ENCODE measurements at regions not wholly inside any gene's neighbourhood (a gene's known extent, or its start where the extent isn't known, plus 50 kb on each side); places are given as distances from the start of the nearest gene placed in this dataset.

GRCh38 chr6:19440531-19440930, 396.6 kb upstream of the ID4 start:
- no peak overlapping the region for H3K27ac Mint-ChIP-seq
- TF ChIP-seq, protein P1, sequence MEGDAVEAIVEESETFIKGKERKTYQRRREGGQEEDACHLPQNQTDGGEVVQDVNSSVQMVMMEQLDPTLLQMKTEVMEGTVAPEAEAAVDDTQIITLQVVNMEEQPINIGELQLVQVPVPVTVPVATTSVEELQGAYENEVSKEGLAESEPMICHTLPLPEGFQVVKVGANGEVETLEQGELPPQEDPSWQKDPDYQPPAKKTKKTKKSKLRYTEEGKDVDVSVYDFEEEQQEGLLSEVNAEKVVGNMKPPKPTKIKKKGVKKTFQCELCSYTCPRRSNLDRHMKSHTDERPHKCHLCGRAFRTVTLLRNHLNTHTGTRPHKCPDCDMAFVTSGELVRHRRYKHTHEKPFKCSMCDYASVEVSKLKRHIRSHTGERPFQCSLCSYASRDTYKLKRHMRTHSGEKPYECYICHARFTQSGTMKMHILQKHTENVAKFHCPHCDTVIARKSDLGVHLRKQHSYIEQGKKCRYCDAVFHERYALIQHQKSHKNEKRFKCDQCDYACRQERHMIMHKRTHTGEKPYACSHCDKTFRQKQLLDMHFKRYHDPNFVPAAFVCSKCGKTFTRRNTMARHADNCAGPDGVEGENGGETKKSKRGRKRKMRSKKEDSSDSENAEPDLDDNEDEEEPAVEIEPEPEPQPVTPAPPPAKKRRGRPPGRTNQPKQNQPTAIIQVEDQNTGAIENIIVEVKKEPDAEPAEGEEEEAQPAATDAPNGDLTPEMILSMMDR (IDR thresholded peaks at IDR 0.05; ENCODE audit: unreplicated experiment), result no peak
- peaks cover 7% of the 10 kb centered on the region for H3K9me3 Mint-ChIP-seq
- no peaks in the 10 kb centered on the region for H3K27me3 Mint-ChIP-seq (ENCODE audit: low read depth)
- peaks cover 13% of the 10 kb centered on the region for H3K4me1 Mint-ChIP-seq
- no peaks in the 10 kb centered on the region for H3K36me3 Mint-ChIP-seq
- no peak overlapping the region for H3K4me3 Mint-ChIP-seq
- DNase-seq (ENCODE audit: low spot score in 2 of 2, unreplicated experiment in 2 of 2), result no peak

DNA sequence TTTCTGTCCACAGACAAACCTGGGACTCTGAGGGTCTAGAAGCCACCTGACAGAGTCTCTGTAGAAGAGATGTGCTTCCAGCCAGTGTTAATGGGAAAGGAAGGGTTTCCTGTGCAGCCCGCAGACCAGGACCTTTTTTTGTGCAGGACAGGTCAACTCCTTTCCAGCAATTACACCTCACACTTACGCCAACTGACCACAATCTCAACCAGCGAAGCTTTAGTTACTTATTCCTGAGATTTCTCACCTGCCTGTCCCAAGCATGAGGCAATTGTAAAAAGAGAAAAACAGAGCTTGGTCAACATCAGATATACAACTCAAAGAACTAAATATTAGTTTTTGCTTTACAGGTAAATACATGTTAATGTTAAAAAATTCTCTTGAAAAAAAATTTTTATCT, 393.8 kb upstream of the ID4 start:
- H3K27me3 Mint-ChIP-seq (ENCODE audit: low read depth), result no peaks in the 10 kb centered on the region
- TF ChIP-seq, protein P1 (IDR thresholded peaks at IDR 0.05; ENCODE audit: unreplicated experiment), result no peak
- DNase-seq (ENCODE audit: low spot score in 2 of 2, unreplicated experiment in 2 of 2), result no peak
- no peak overlapping the region for H3K4me3 Mint-ChIP-seq
- peaks cover 13% of the 10 kb centered on the region for H3K4me1 Mint-ChIP-seq
- H3K36me3 Mint-ChIP-seq, result no peaks in the 10 kb centered on the region
- peaks cover 15% of the 10 kb centered on the region for H3K9me3 Mint-ChIP-seq
- H3K27ac Mint-ChIP-seq, result no peak overlapping the region

DNA sequence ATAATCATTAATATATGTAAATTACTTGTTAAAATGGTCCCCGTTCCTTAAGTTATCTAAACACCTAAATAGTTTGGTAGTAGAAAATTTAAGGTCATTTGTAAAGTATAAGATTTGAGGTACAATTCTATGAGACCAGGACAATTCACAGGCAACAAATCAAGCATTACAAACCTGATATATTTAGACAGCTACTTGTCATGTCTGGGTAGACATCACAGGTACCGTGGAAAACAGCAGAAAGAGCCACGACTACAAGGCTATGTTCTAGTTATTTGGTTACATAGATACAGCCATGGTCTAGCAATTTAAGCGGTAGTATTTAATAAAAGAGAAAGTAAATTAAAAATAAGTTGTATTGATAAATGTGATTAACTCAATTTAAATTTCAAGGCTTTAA, 393.1 kb upstream of the ID4 start:
- TF ChIP-seq, protein P1 (IDR thresholded peaks at IDR 0.05; ENCODE audit: unreplicated experiment), result no peak
- Mint-ChIP-seq H3K27ac (no peak overlapping the region), H3K4me1 (peaks cover 13% of the 10 kb centered on the region), H3K27me3 (ENCODE audit: low read depth) (no peaks in the 10 kb centered on the region), H3K36me3 (no peaks in the 10 kb centered on the region), H3K4me3 (no peak overlapping the region), H3K9me3 (peaks cover 15% of the 10 kb centered on the region)
- DNase-seq (ENCODE audit: low spot score in 2 of 2, unreplicated experiment in 2 of 2), result no peak

DNA sequence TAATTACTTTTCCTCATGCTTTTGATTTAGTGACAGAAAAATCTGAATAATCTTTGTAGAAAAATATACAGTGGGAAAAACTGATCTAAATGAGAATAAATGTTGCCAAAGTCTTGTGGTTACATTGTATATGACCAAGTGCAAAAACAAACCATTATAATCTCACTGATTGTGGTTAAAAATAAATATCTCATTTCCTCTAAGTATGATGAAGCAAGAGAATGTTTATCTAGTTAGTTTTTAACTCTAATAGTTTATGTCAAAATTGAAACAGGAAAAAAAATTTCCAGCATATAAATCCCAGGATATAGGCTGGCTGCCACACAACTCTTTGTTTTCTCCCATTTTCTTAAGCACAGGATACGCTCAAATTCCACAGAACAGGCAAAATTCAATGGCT, 392.7 kb upstream of the ID4 start:
- no peak overlapping the region for H3K27ac Mint-ChIP-seq
- DNase-seq (ENCODE audit: low spot score in 2 of 2, unreplicated experiment in 2 of 2), result no peak

DNA sequence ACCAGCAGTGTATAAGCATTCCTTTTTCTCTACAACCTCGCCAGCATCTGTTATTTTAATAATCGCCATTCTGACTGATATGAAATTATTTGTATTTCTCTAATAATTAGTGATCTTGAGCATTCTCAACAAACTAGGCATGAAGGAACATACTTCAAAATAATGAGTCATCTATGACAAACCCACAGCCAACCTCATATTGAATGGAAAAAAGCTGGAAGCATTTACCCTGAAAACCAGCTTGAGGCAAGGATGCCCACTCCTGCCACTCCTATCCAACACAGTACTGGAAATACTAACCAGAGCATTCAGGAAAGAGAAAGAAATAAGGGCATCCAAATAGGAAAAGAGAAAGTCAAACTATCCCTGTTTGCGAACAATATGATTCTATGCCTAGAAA, 390.6 kb upstream of the ID4 start:
- H3K9me3 Mint-ChIP-seq, result peaks cover 15% of the 10 kb centered on the region
- H3K27ac Mint-ChIP-seq, result no peak overlapping the region
- peaks cover under 1% of the 10 kb centered on the region for H3K4me1 Mint-ChIP-seq
- TF ChIP-seq, protein P1 (IDR thresholded peaks at IDR 0.05; ENCODE audit: unreplicated experiment), result no peak
- no peaks in the 10 kb centered on the region for H3K27me3 Mint-ChIP-seq (ENCODE audit: low read depth)
- DNase-seq (ENCODE audit: low spot score in 2 of 2, unreplicated experiment in 2 of 2), result no peak
- H3K36me3 Mint-ChIP-seq, result no peaks in the 10 kb centered on the region
- no peak overlapping the region for H3K4me3 Mint-ChIP-seq

More for the DNA sequence above, 392.7 kb upstream of the ID4 start:
- no peaks in the 10 kb centered on the region for H3K36me3 Mint-ChIP-seq
- no peak overlapping the region for H3K4me3 Mint-ChIP-seq
- TF ChIP-seq, protein P1 (IDR thresholded peaks at IDR 0.05; ENCODE audit: unreplicated experiment), result no peak
- peaks cover 13% of the 10 kb centered on the region for H3K4me1 Mint-ChIP-seq
- H3K9me3 Mint-ChIP-seq, result peaks cover 15% of the 10 kb centered on the region
- no peaks in the 10 kb centered on the region for H3K27me3 Mint-ChIP-seq (ENCODE audit: low read depth)

- Mint-ChIP-seq H3K4me1 (peaks cover 11% of the 10 kb centered on the region), H3K9me3 (peaks cover 15% of the 10 kb centered on the region), H3K4me3 (no peak overlapping the region), H3K36me3 (no peaks in the 10 kb centered on the region), H3K27ac (no peak overlapping the region), H3K27me3 (ENCODE audit: low read depth) (no peaks in the 10 kb centered on the region)
- no peak for DNase-seq (ENCODE audit: low spot score in 2 of 2, unreplicated experiment in 2 of 2)
- TF ChIP-seq, protein P1 (IDR thresholded peaks at IDR 0.05; ENCODE audit: unreplicated experiment), result no peak
Observed at GRCh38 chr6:19450651-19451050, 386.5 kb upstream of the ID4 start.
